Uterus (tissue), 2 donors: ENCODE measurements at regions not wholly inside any gene's neighbourhood (a gene's known extent, or its start where the extent isn't known, plus 50 kb on each side); places are given as distances from the start of the nearest gene placed in this dataset.
"Not testable (repeated sequence)": the region's sequence is repeated elsewhere in the genome, so short reads cannot be mapped to it uniquely, and the experiment has no call there.

ENCODE experiments used
- CTCF ChIP-seq, 4 experiments: fragments of 200-600 bp in 2 of 4; fragments of 450-650 bp in 2 of 4; sonication (generic) in 2 of 4; IDR thresholded peaks; one replicate each; pipeline ENCODE4 v1.5.1; 2016 to 2019; ENCODE audit warnings: antibody characterized with exemption in 4 of 4, mild to moderate bottlenecking in 2 of 4, moderate library complexity in 1 of 4
- POLR2A ChIP-seq, 2 donors: fragments of 450-650 bp; IDR thresholded peaks; one replicate each; pipeline ENCODE4 v1.6.1; 2016; ENCODE audit warnings: antibody characterized with exemption in 2 of 2, mild to moderate bottlenecking in 1 of 2, moderate library complexity in 1 of 2

- TF ChIP-seq POLR2A, CTCF (IDR thresholded peaks at IDR 0.05): not testable (repeated sequence)
Observed at GRCh38 chr17:26994648-26995047, 299.3 kb upstream of the WSB1 start.
